ENCODE measurements at regions not wholly inside any gene's neighbourhood (a gene's known extent, or its start where the extent isn't known, plus 50 kb on each side); places are given as distances from the start of the nearest gene placed in this dataset.

DNA sequence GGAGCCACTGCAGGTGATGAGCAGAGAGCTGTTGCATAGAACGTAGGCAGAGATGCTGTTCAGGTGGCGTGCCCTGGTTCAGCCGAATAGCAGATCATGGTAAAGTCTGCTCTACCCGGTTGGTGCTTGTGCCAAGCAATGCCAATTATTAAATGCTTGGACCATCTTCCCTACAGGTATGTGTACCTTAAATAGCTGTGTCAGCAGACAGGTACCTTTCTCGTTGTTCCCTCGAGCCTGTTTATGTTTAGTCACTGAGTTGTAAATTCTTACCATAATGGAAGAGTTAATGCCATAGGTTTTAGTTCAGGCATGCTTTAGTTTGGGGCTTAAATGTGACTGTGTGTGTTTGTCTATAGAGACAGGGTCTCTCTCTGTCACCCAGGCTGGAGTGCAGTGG lies 112.5 kb upstream of the CPM start:
- H3K27ac ChIP-seq (ENCODE audit: low read depth, low read length, poor library complexity, severe bottlenecking), result no peak overlapping the region
- H3K4me2 ChIP-seq (ENCODE audit: low read length), result no peak overlapping the region
- H3K9me3 ChIP-seq (ENCODE audit: low read length), result no peaks in the 10 kb centered on the region
- no peak for TF ChIP-seq EZH2phosphoT487 (IDR thresholded peaks at IDR 0.05; ENCODE audit: borderline replicate concordance, low read depth, low read length)
- TF ChIP-seq, protein P1, sequence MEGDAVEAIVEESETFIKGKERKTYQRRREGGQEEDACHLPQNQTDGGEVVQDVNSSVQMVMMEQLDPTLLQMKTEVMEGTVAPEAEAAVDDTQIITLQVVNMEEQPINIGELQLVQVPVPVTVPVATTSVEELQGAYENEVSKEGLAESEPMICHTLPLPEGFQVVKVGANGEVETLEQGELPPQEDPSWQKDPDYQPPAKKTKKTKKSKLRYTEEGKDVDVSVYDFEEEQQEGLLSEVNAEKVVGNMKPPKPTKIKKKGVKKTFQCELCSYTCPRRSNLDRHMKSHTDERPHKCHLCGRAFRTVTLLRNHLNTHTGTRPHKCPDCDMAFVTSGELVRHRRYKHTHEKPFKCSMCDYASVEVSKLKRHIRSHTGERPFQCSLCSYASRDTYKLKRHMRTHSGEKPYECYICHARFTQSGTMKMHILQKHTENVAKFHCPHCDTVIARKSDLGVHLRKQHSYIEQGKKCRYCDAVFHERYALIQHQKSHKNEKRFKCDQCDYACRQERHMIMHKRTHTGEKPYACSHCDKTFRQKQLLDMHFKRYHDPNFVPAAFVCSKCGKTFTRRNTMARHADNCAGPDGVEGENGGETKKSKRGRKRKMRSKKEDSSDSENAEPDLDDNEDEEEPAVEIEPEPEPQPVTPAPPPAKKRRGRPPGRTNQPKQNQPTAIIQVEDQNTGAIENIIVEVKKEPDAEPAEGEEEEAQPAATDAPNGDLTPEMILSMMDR (conservative IDR thresholded peaks at IDR 0.05; ENCODE audit: low read length), result no peak
- POLR2A ChIA-PET, result interaction anchor here (0.6 kb wide), 1 partner anchor 809 kb away, joined by 3 read pairs; no protein-coding TSS in a partner anchor
- H2AFZ ChIP-seq (ENCODE audit: low read length), result no peak overlapping the region
- no peak overlapping the region for H3K4me3 ChIP-seq (ENCODE audit: low read depth, low read length, poor library complexity, severe bottlenecking)
- no TSS peak for BruUV-seq (replicated peaks)
- intact Hi-C loops (cut with micrococcal nuclease; ENCODE audit: unreplicated experiment), result no loop called here
- no peaks in the 10 kb centered on the region for H4K20me1 ChIP-seq (ENCODE audit: insufficient read depth, low read length)
- no peak for DNase-seq (ENCODE audit: low spot score)
- no peaks in the 10 kb centered on the region for H3K4me1 ChIP-seq (ENCODE audit: insufficient read depth, low read length, poor library complexity, severe bottlenecking)
- H3K36me3 ChIP-seq (ENCODE audit: insufficient read depth, low read length), result no peaks in the 10 kb centered on the region
- H3K9me2 ChIP-seq (ENCODE audit: insufficient read depth, low read length), result no peaks in the 10 kb centered on the region
- CTCF ChIA-PET (ENCODE audit: unreplicated experiment), result no interaction called here
- no peaks in the 10 kb centered on the region for H3K79me2 ChIP-seq (ENCODE audit: insufficient read depth, low read depth, low read length)

DNA sequence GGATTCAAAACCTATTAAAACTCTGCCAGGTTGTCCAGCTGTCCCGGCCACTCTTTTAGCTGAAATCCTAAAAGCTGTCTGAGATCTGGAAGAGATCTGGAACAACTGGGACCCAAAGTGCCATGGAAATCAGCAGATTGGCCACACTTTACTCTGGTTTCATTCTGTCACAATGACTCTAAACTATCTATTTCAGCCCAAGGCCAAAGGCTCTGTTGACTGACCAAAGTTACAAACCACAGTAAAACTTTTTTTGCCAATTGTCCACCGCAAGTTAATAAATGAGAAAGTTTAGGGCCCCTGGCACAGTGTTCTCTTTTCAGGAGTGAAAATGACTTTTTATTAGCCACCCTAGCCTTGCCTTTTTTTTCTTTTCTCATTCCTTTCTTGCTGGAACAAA lies 113.4 kb upstream of the CPM start:
- POLR2A ChIA-PET, result interaction anchor here (1.5 kb wide), 1 partner anchor 14 kb away, joined by 4 read pairs; no protein-coding TSS in a partner anchor
- no TSS peak for BruUV-seq (replicated peaks)
- CTCF ChIA-PET (ENCODE audit: unreplicated experiment), result no interaction called here
- Histone ChIP-seq H2AFZ (ENCODE audit: low read length) (no peak overlapping the region), H3K9me2 (ENCODE audit: insufficient read depth, low read length) (no peaks in the 10 kb centered on the region), H3K36me3 (ENCODE audit: insufficient read depth, low read length) (no peaks in the 10 kb centered on the region), H3K4me3 (ENCODE audit: low read depth, low read length, poor library complexity, severe bottlenecking) (no peak overlapping the region), H4K20me1 (ENCODE audit: insufficient read depth, low read length) (no peaks in the 10 kb centered on the region), H3K27ac (ENCODE audit: low read depth, low read length, poor library complexity, severe bottlenecking) (no peak overlapping the region), H3K79me2 (ENCODE audit: insufficient read depth, low read depth, low read length) (no peaks in the 10 kb centered on the region), H3K4me1 (ENCODE audit: insufficient read depth, low read length, poor library complexity, severe bottlenecking) (no peaks in the 10 kb centered on the region), H3K9me3 (ENCODE audit: low read length) (no peaks in the 10 kb centered on the region), H3K4me2 (ENCODE audit: low read length) (no peak overlapping the region)
- TF ChIP-seq EZH2phosphoT487 (IDR thresholded peaks at IDR 0.05; ENCODE audit: borderline replicate concordance, low read depth, low read length), result no peak
- TF ChIP-seq, protein P1 (conservative IDR thresholded peaks at IDR 0.05; ENCODE audit: low read length), result no peak
- no peak for DNase-seq (ENCODE audit: low spot score)
- intact Hi-C loops (cut with micrococcal nuclease; ENCODE audit: unreplicated experiment), result no loop called here

DNA sequence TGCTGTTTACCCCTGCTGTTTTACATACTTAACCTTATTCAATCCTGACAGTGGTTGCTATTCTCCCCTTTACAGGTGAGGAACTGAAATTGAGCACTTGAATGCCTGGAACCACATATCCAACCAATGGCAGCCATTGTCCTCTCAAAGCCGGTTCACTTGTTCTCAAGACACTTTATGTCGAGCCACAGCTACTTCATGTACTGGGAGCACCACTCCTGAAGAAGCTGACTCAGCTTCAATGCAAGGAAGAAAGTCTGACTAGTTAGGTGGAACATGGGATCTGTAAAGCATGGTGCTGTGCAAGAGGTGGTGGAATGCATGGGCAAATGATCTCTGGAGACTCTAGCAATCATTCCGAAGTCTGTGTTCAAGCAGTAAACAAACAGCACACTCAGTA lies 113.9 kb upstream of the CPM start:
- POLR2A ChIA-PET, result interaction anchor here (0.5 to 1.5 kb wide), 2 partner anchors 14 to 1579 kb away, joined by 3 to 4 read pairs; no protein-coding TSS in a partner anchor
- no peaks in the 10 kb centered on the region for H3K36me3 ChIP-seq (ENCODE audit: insufficient read depth, low read length)
- H3K4me1 ChIP-seq (ENCODE audit: insufficient read depth, low read length, poor library complexity, severe bottlenecking), result no peaks in the 10 kb centered on the region
- TF ChIP-seq, protein P1 (conservative IDR thresholded peaks at IDR 0.05; ENCODE audit: low read length), result no peak
- no peak for TF ChIP-seq EZH2phosphoT487 (IDR thresholded peaks at IDR 0.05; ENCODE audit: borderline replicate concordance, low read depth, low read length)
- no peak overlapping the region for H3K4me3 ChIP-seq (ENCODE audit: low read depth, low read length, poor library complexity, severe bottlenecking)
- no peaks in the 10 kb centered on the region for H3K9me2 ChIP-seq (ENCODE audit: insufficient read depth, low read length)
- H3K79me2 ChIP-seq (ENCODE audit: insufficient read depth, low read depth, low read length), result no peaks in the 10 kb centered on the region
- no peak overlapping the region for H3K27ac ChIP-seq (ENCODE audit: low read depth, low read length, poor library complexity, severe bottlenecking)
- CTCF ChIA-PET (ENCODE audit: unreplicated experiment), result interaction anchor here (0.9 kb wide), 1 partner anchor 10 kb away, joined by 4 read pairs; no protein-coding TSS in a partner anchor
- H4K20me1 ChIP-seq (ENCODE audit: insufficient read depth, low read length), result no peaks in the 10 kb centered on the region
- H3K9me3 ChIP-seq (ENCODE audit: low read length), result no peaks in the 10 kb centered on the region
- no peak overlapping the region for H3K4me2 ChIP-seq (ENCODE audit: low read length)
- no peak overlapping the region for H2AFZ ChIP-seq (ENCODE audit: low read length)
- BruUV-seq (replicated peaks), result no TSS peak
- intact Hi-C loops (cut with micrococcal nuclease; ENCODE audit: unreplicated experiment), result no loop called here
- DNase-seq (ENCODE audit: low spot score), result no peak
